ENCODE measurements at regions not wholly inside any gene's neighbourhood (a gene's known extent, or its start where the extent isn't known, plus 50 kb on each side); places are given as distances from the start of the nearest gene placed in this dataset.
A peak's percentile ranks its signal among the peaks of the same experiment; 100 is the strongest.
"Not testable (repeated sequence)": the region's sequence is repeated elsewhere in the genome, so short reads cannot be mapped to it uniquely, and the experiment has no call there.

- no peak for DNase-seq (ENCODE audit: low read depth in 3 of 3, low spot score in 2 of 3)
Observed at GRCh38 chr6:30832864-30833263, 51.5 kb upstream of the DDR1 start.

DNA sequence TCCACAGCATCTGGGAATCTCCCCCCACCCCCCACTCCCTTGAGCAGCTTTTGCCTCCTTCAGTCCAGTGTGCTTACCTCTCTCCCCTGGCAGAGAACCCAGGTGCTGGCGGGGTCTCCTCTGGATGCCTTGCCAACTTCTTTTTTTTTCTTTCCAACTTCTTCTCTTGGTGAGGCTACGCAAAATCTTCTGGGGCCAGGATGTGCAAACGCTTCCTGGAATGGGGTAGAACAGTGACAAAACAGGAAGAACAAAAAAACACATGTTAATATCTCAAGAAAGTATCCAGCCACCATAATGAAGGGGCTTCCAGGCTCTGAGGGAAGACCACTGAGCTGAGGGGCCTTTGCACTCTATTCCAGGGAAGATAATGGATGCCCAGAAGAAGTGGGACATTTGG lies 53.9 kb upstream of the DDR1 start:
- no peak for DNase-seq (ENCODE audit: low read depth in 3 of 3, low spot score in 2 of 3)

DNA sequence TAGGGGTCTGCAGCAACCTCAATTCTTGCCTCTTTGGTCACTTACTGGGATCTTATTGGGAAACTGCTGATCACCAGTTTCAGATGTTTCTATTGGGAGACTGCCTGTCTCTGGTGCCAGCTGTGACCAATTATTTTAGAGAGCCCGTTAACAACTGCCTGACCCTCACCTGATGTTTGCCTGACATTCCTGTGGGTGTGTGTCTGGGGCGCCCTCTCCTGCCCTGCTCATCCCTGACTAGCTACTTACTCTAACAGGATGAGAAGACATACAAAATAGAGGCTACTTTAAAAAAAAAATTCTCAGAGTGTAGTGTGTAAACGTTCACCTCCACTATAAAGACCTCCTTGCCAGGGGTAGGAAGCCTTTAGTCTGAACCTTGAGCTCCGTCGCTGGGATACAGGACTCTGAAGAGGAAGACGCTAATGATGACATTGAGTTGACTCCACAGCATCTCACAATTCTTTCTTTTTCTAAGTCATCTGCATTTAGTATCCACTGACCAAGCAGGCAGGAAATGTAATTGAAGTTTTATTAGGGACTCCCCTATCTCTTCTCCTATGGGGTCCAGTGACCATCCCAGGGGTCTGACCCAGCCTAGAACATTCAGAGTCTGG lies 54.6 kb upstream of the DDR1 start:
- DNase-seq (ENCODE audit: low read depth in 3 of 3, low spot score in 2 of 3): no peak

DNA sequence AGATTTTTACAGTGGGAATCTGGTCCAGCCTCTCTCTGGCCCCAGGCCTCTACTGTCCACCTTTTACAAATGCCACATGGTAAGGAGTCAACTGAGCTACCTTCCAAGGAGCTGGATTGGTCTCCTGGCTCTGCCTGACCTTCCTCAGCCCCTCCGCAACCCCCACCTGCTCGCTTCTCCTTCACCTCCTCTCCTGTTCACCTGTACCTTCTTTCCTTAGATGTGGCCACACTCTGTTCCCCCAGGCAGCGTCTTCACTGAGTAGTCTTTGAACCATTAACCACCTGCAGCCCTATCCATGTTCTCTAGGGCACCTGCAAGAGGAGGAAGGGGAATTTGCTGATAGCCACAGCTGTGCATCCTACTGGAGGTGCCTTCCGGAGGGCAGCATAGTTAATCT lies 55.3 kb upstream of the DDR1 start:
- no peak for DNase-seq (ENCODE audit: low read depth in 3 of 3, low spot score in 2 of 3)

- peak; percentile 63 to 74 (median 72) for DNase-seq (ENCODE audit: low read depth in 3 of 3, low spot score in 2 of 3)
Observed at GRCh38 chr6:30828027-30828962, 56.0 kb upstream of the DDR1 start.

GRCh38 chr6:30826961-30827342 lies 57.4 kb upstream of the DDR1 start:
- DNase-seq (ENCODE audit: low read depth in 3 of 3, low spot score in 2 of 3): no peak

DNA sequence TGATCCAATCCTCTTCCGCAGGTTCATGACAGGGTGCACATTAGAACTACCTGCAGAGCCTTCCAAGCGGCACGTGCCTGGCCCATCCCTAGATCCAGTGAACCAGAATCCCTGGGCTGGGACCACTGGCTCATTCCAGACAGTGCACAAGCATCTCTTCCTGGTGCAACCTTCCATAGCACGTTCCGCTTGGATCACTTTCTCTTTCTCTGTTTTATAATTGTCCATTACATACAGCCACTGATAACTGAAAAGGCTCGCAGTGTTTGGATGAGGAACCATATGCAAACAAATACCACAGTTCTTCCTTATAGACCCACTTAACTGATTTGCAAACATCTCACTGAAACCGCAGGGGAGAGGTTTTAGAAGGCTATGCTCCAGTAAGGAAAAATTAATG lies 59.6 kb upstream of the DDR1 start:
- no peak for DNase-seq (ENCODE audit: low read depth in 3 of 3, low spot score in 2 of 3)

DNA sequence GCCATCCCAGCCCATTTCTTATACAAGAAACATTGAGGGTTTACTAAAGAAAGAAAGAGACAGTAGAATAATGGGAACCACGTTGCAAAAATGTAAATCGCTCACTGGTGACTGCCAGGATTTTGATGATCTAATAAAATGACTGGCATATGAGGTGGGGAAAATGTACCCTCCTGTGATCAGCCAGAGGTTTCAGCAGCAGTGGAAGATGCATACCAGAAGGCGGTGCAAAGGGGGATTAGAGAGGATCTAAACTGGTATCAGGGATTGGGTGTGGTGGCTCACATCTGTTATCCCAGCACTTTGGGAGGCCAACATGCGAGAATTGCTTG lies 60.8 kb upstream of the DDR1 start:
- DNase-seq (ENCODE audit: low read depth in 3 of 3, low spot score in 2 of 3): no peak

DNA sequence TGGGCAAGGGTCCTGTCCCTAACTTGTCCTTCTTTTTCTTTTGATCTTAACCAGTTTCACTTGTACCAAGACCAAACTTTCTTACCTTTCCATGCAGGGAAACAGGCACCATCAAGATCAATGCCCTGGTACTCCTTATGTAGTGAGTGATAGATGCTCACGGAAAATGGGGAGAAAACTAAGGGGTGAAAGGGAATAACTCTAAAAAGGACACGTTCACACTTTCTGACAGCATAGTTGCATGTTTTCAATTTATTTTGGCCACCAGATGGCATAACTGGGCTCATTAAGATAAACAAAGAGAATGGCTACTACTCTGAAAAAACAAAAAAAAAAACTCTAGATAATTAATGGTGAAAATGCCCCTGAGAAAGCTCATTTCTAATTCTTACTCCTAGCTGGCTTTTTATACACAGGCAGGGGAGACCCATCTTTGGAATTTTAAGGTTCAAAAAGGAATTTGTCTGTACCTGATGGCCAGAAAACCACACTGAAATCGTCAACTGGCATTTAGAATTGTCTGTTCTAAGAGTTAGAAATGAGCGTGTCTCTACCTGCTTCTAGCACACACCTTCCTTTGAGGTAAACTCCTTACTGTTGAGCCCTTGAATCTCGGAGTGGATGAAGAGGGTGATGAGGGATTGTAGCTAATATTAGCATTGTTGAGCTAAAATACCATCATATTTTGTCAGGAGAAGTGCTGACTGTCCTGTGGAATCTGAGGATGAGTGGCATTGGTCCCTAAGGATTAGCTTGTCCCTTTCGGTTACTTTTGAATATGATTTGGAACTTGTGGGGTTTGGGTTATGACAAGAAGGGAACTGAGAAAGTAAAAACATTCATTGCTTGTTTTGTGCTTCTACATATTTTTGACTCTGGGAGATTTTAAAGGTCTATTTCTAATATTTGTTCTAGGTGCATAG lies 62.2 kb upstream of the DDR1 start:
- no peak for DNase-seq (ENCODE audit: low read depth in 3 of 3, low spot score in 2 of 3)

DNA sequence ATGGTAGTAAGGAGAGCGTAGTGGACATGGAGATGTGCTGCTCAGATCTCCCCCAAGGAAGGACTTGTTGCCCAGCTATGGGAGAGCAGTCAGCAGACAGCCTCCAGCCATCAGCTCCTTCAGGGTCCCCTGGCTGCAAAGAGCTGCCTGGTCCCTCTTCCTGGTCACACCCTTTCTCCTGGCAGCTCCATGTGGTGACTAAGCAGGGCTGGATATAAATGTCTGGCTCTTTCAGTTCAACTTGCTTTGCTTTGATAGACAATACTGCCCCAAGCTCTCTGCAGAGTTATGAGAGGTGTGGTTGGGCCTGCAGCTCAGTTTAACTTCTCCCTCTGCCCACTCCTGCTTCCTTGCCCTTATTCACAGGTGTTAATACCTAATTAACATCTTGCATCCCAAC lies 64.1 kb upstream of the DDR1 start:
- DNase-seq (ENCODE audit: low read depth in 3 of 3, low spot score in 2 of 3): no peak

DNA sequence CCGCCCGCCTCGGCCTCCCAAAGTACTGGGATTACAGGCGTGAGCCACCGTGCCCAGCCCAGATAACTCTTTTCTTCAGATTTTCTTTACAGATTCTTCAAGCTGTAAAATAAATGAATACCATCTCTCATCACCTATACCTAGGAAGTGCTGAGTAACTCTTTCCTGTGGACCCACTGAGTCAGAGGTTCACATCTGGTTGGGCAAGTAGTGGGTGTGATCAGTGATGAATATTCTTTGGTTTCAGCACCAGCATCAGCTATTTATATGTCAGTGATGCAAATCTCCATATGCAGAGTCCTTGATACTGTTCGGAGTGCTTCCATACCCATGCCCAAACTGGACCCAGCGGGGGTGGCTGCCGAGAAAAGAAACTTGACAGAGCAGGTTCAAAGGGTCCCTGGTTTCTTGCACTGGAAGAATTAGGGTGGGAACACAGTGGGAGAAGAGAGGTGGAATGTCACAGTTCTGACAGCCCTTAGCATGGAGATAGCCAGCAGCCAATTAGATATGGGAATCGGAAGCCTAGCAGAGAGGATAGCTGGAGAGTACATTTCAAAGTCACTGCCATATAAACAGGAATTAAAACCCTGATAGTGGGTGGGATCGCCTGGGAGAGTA lies 64.9 kb upstream of the DDR1 start:
- DNase-seq (ENCODE audit: low read depth in 3 of 3, low spot score in 2 of 3): no peak

- no peak for DNase-seq (ENCODE audit: low read depth in 3 of 3, low spot score in 2 of 3)
Observed at GRCh38 chr6:30818391-30818841, 65.9 kb upstream of the DDR1 start.

- no peak for DNase-seq (ENCODE audit: low read depth in 3 of 3, low spot score in 2 of 3)
Observed at GRCh38 chr6:30816791-30817739, 67.3 kb upstream of the DDR1 start.

DNA sequence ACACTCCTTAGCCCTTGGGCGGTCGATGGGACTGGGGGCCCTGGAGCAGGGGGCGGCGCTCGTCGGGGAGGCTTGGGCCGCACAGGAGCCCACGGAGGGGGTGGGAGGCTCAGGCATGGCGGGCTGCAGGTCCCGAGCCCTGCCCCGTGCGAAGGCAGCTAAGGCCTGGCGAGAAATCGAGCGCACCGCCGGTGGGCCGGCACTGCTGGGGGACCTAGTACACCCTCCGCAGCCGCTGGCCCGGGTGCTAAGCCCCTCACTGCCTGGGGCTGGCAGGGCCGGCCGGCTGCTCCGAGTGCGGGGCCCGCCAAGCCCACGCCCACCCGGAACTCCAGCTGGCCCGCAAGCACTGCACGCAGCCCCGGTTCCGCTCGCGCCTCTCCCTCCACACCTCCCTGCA lies 68.0 kb upstream of the DDR1 start:
- DNase-seq (ENCODE audit: low read depth in 3 of 3, low spot score in 2 of 3): not testable (repeated sequence)

GRCh38 chr6:30815041-30815742 lies 69.1 kb upstream of the DDR1 start:
- DNase-seq (ENCODE audit: low read depth in 3 of 3, low spot score in 2 of 3): not testable (repeated sequence)

GRCh38 chr6:30814146-30815040 lies 69.9 kb upstream of the DDR1 start:
- no peak for DNase-seq (ENCODE audit: low read depth in 3 of 3, low spot score in 2 of 3)

GRCh38 chr6:30813631-30814145 lies 69.3 kb upstream of the IER3 start:
- no peak for DNase-seq (ENCODE audit: low read depth in 3 of 3, low spot score in 2 of 3)

GRCh38 chr6:30810813-30811339 lies 66.5 kb upstream of the IER3 start:
- no peak for DNase-seq (ENCODE audit: low read depth in 3 of 3, low spot score in 2 of 3)

Data from right renal cortex interstitium (tissue), 3 donors.